Testis (tissue), 2 donors: ENCODE measurements at regions not wholly inside any gene's neighbourhood (a gene's known extent, or its start where the extent isn't known, plus 50 kb on each side); places are given as distances from the start of the nearest gene placed in this dataset.

Experiments
- DNase-seq: peaks from one replicate; pipeline ENCODE4 v3.0.0-alpha.2; 2019
- H3K27ac ChIP-seq, 2 donors: fragments of 200-600 bp; sonication (generic); one replicate each; pipeline ENCODE4 v1.5.1; 2019
- H3K27me3 ChIP-seq: fragments of 200-600 bp; sonication (generic); one replicate; pipeline ENCODE4 v1.5.1; 2019
- H3K36me3 ChIP-seq: fragments of 200-600 bp; sonication (generic); one replicate; pipeline ENCODE4 v1.5.1; 2017; ENCODE audit warnings: low read depth; ENCODE audit errors: missing control alignments
- H3K4me1 ChIP-seq: fragments of 200-600 bp; sonication (generic); one replicate; pipeline ENCODE4 v1.5.1; 2019
- H3K4me3 ChIP-seq, 2 donors: fragments of 200-600 bp; sonication (generic); one replicate each; pipeline ENCODE4 v1.5.1; 2017 to 2019
- H3K9me3 ChIP-seq: fragments of 200-600 bp; sonication (generic); one replicate; pipeline ENCODE4 v1.5.1; 2017
- CTCF ChIP-seq, 3 experiments: fragments of 450-650 bp in 2 of 3; fragments of 200-600 bp in 1 of 3; sonication (generic) in 1 of 3; IDR thresholded peaks; one replicate each; pipeline ENCODE4 v1.5.1; 2016 to 2019; ENCODE audit warnings: antibody characterized with exemption in 3 of 3, mild to moderate bottlenecking in 2 of 3, moderate library complexity in 1 of 3
- POLR2A ChIP-seq: fragments of 450-650 bp; IDR thresholded peaks from one replicate; pipeline ENCODE4 v1.6.1; 2017; ENCODE audit warnings: antibody characterized with exemption, mild to moderate bottlenecking, moderate library complexity
- WGBS, 2 donors: methylation state at CpG; one replicate each; pipeline ENCODE4 v1.1.5; 2018; 5-methylcytosine and 5-hydroxymethylcytosine counted together
- intact Hi-C: fragments of 100-400 bp; cut with DNase I; formaldehyde crosslinking; loops from one replicate; pipeline ENCODE4 v1.15.1; 2023; ENCODE audit warnings: low total_unique reads

- no peaks in the 10 kb centered on the region for H3K4me1 ChIP-seq
- no peaks in the 10 kb centered on the region for H3K27me3 ChIP-seq
- H3K27ac ChIP-seq = no peak overlapping the region
- no peaks in the 10 kb centered on the region for H3K9me3 ChIP-seq
- 86 to 88% methylated on average over 7 of the region's 7 CpGs for whole genome bisulfite sequencing, 2 donors
- TF ChIP-seq CTCF (IDR thresholded peaks at IDR 0.05) (no peak), POLR2A (no peak)
- intact Hi-C loops = no loop called here
- H3K36me3 ChIP-seq = no peaks in the 10 kb centered on the region
- H3K4me3 ChIP-seq = no peak overlapping the region
- no peak for DNase-seq
Observed at GRCh38 chr6:92008757-92009502, 1410.4 kb downstream of the EPHA7 start.

GRCh38 chr6:92000112-92000511 is 1413.2 kb upstream of the MAP3K7 start:
- no peak overlapping the region for H3K27ac ChIP-seq
- TF ChIP-seq POLR2A (no peak), CTCF (IDR thresholded peaks at IDR 0.05) (no peak)
- H3K4me1 ChIP-seq = no peaks in the 10 kb centered on the region
- no peaks in the 10 kb centered on the region for H3K9me3 ChIP-seq
- H3K4me3 ChIP-seq = no peak overlapping the region
- intact Hi-C loops = no loop called here
- no peaks in the 10 kb centered on the region for H3K27me3 ChIP-seq
- no peaks in the 10 kb centered on the region for H3K36me3 ChIP-seq
- DNase-seq = no peak
- WGBS, 2 donors = 94 to 95% methylated on average over 3 of the region's 3 CpGs

GRCh38 chr6:91994787-91995186 is 1407.9 kb upstream of the MAP3K7 start:
- no peaks in the 10 kb centered on the region for H3K27me3 ChIP-seq
- no peak overlapping the region for H3K4me3 ChIP-seq
- DNase-seq = no peak
- H3K27ac ChIP-seq = no peak overlapping the region
- intact Hi-C loops = no loop called here
- H3K36me3 ChIP-seq = no peaks in the 10 kb centered on the region
- 86 to 97% methylated on average over 1 of the region's 1 CpG for WGBS, 2 donors
- no peaks in the 10 kb centered on the region for H3K4me1 ChIP-seq
- no peaks in the 10 kb centered on the region for H3K9me3 ChIP-seq
- TF ChIP-seq CTCF (IDR thresholded peaks at IDR 0.05) (no peak), POLR2A (no peak)

- DNase-seq = no peak
- H3K36me3 ChIP-seq = no peaks in the 10 kb centered on the region
- TF ChIP-seq POLR2A (no peak), CTCF (IDR thresholded peaks at IDR 0.05) (no peak)
Observed at GRCh38 chr6:91982559-91982958, 1395.7 kb upstream of the MAP3K7 start.

GRCh38 chr6:91976797-91977196 is 1389.9 kb upstream of the MAP3K7 start:
- Histone ChIP-seq H3K9me3 (no peaks in the 10 kb centered on the region), H3K36me3 (no peaks in the 10 kb centered on the region), H3K4me1 (no peaks in the 10 kb centered on the region), H3K27ac (no peak overlapping the region), H3K4me3 (no peak overlapping the region), H3K27me3 (no peaks in the 10 kb centered on the region)
- 58 to 78% methylated on average over 1 of the region's 1 CpG for WGBS, 2 donors
- intact Hi-C loops = no loop called here
- TF ChIP-seq POLR2A (no peak), CTCF (IDR thresholded peaks at IDR 0.05) (no peak)
- DNase-seq = no peak

More at GRCh38 chr6:91982559-91982958, 1395.7 kb upstream of the MAP3K7 start:
- H3K9me3 ChIP-seq = no peaks in the 10 kb centered on the region
- H3K27ac ChIP-seq = no peak overlapping the region
- intact Hi-C loops = no loop called here
- no peaks in the 10 kb centered on the region for H3K4me1 ChIP-seq
- no peaks in the 10 kb centered on the region for H3K27me3 ChIP-seq
- H3K4me3 ChIP-seq = no peak overlapping the region
